DOHH2 (cell line): ENCODE measurements at regions not wholly inside any gene's neighbourhood (a gene's known extent, or its start where the extent isn't known, plus 50 kb on each side); places are given as distances from the start of the nearest gene placed in this dataset.

Source experiments
- H3F3A ChIP-seq: fragments of 200-600 bp; sonication (generic), shearing (Covaris generic); 2 replicates; pipeline ENCODE4 v1.6.0; 2016; ENCODE audit warnings: antibody characterized with exemption, mild to moderate bottlenecking; ENCODE audit not compliant: control insufficient read depth, insufficient read depth
- H3K27ac ChIP-seq: fragments of 200-600 bp; sonication (generic); 2 replicates; pipeline ENCODE4 v1.5.1; 2014; ENCODE audit warnings: low read depth, mild to moderate bottlenecking, low read length, moderate library complexity
- H3K27me3 ChIP-seq: fragments of 200-600 bp; sonication (generic); 2 replicates; pipeline ENCODE4 v1.6.1; 2014; ENCODE audit warnings: mild to moderate bottlenecking, low read length, mixed read lengths; ENCODE audit not compliant: control insufficient read depth
- H3K36me3 ChIP-seq: fragments of 200-600 bp; sonication (generic); 2 replicates; pipeline ENCODE4 v1.6.1; 2014; ENCODE audit warnings: mild to moderate bottlenecking, low read length, moderate library complexity, mixed read lengths; ENCODE audit not compliant: control insufficient read depth
- H3K4me1 ChIP-seq: fragments of 200-600 bp; sonication (generic); 2 replicates; pipeline ENCODE4 v1.6.1; 2014; ENCODE audit warnings: mild to moderate bottlenecking, low read length, mixed read lengths; ENCODE audit not compliant: control insufficient read depth
- H3K4me2 ChIP-seq: fragments of 200-600 bp; sonication (generic); 2 replicates; pipeline ENCODE4 v1.6.0; 2014; ENCODE audit warnings: mild to moderate bottlenecking, low read length, moderate library complexity
- H3K4me3 ChIP-seq: fragments of 200-600 bp; sonication (generic); 2 replicates; pipeline ENCODE4 v1.5.1; 2014; ENCODE audit warnings: mild to moderate bottlenecking, low read length, mixed read lengths
- H3K79me2 ChIP-seq: fragments of 200-600 bp; sonication (generic); 2 replicates; pipeline ENCODE4 v1.6.1; 2014; ENCODE audit warnings: mild to moderate bottlenecking, low read length, mixed read lengths; ENCODE audit not compliant: control insufficient read depth
- H3K9me2 ChIP-seq: fragments of 200-600 bp; sonication (generic); replicated peaks from 2 replicates; pipeline ENCODE4 v1.6.1; 2014; ENCODE audit warnings: mild to moderate bottlenecking, low read length, mixed read lengths; ENCODE audit not compliant: control insufficient read depth
- H3K9me3 ChIP-seq: fragments of 200-600 bp; sonication (generic); 2 replicates; pipeline ENCODE4 v1.6.1; 2014; ENCODE audit warnings: antibody characterized with exemption, low read length, mixed read lengths; ENCODE audit not compliant: control insufficient read depth, insufficient read depth
- H4K20me1 ChIP-seq: fragments of 200-600 bp; sonication (generic); 2 replicates; pipeline ENCODE4 v1.6.0; 2014; ENCODE audit warnings: low read depth, mild to moderate bottlenecking, antibody characterized with exemption, low read length, moderate library complexity; ENCODE audit not compliant: control insufficient read depth, insufficient read depth
- EZH2phosphoT487 ChIP-seq: fragments of 200-600 bp; sonication (generic); IDR thresholded peaks from 2 replicates; pipeline ENCODE4 v1.6.1; 2017; ENCODE audit warnings: borderline replicate concordance, mild to moderate bottlenecking, antibody characterized with exemption, low read length, moderate library complexity, mixed read lengths
- TF ChIP-seq, protein P1 (sequence below): fragments of 200-600 bp; sonication (generic); IDR thresholded peaks from one replicate; pipeline ENCODE4 v1.5.1; 2014; ENCODE audit warnings: antibody characterized with exemption, mild to moderate bottlenecking, low read depth, low read length; ENCODE audit not compliant: poor library complexity, severe bottlenecking

DNA sequence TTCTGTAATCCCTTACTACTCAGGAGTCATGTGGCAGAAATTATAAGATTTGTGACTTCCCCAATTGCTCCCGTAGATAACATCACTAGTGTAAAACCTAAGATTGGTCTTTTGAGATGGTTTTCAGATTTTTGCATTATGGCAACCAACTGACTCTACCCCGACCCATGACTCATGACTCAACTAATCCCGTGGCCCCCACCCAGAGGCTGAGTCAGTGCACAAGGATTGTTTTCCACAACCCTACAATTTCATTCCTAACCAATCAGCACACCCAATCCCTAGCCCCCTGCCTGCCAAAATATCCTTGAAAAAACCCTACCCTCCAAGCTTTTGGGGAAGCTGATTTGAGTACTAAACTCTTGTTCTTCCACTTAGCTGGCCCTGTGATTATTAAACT is 109.4 kb upstream of the FAM9C start:
- Histone ChIP-seq H3K9me3 (no peaks in the 10 kb centered on the region; the same call in 1 of the 2 replicates), H3K4me3 (no peak overlapping the region), H3K27ac (no peak overlapping the region), H3K4me2 (no peak overlapping the region), H3K4me1 (no peaks in the 10 kb centered on the region), H3K79me2 (no peaks in the 10 kb centered on the region), H3K9me2 (no peaks in the 10 kb centered on the region), H3F3A (no peaks in the 10 kb centered on the region), H3K27me3 (no peaks in the 10 kb centered on the region), H3K36me3 (no peaks in the 10 kb centered on the region), H4K20me1 (no peaks in the 10 kb centered on the region)
- no peak for TF ChIP-seq EZH2phosphoT487
- TF ChIP-seq, protein P1, sequence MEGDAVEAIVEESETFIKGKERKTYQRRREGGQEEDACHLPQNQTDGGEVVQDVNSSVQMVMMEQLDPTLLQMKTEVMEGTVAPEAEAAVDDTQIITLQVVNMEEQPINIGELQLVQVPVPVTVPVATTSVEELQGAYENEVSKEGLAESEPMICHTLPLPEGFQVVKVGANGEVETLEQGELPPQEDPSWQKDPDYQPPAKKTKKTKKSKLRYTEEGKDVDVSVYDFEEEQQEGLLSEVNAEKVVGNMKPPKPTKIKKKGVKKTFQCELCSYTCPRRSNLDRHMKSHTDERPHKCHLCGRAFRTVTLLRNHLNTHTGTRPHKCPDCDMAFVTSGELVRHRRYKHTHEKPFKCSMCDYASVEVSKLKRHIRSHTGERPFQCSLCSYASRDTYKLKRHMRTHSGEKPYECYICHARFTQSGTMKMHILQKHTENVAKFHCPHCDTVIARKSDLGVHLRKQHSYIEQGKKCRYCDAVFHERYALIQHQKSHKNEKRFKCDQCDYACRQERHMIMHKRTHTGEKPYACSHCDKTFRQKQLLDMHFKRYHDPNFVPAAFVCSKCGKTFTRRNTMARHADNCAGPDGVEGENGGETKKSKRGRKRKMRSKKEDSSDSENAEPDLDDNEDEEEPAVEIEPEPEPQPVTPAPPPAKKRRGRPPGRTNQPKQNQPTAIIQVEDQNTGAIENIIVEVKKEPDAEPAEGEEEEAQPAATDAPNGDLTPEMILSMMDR, result no peak

DNA sequence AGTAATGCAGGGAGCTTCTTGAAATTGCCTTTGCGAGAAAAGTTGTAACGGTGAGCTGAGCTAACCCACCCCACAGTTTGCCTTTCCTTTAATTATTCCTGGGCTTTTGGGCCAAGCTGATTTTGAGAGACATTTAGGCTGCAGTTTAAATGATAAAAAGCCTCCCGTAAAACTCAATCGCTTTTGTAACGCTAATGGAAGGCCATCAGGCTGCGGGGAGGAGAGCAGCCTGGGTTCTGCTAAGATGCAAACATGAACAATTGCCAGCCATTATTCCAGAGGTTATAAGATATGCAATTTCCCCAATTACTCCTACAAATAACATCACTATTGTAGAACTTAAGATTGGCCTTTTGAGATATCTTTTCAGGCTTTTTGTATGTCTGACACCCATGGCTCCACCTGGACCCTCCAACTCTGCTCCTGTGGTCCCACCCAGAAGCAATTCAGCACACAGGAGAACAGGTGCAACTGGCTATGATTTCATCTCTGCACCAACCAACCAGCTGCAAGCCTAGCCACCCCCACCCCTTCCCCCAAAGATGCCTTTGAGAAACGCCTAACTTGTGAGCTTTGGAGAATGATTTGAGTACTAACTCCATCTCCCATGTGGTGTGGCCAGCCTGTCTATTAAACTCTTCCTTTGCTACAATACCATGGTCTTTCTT is 108.2 kb upstream of the FAM9C start:
- no peak overlapping the region for H3K4me2 ChIP-seq
- no peak overlapping the region for H3K27ac ChIP-seq
- H3K36me3 ChIP-seq, result no peaks in the 10 kb centered on the region
- no peaks in the 10 kb centered on the region for H3K79me2 ChIP-seq
- no peaks in the 10 kb centered on the region for H4K20me1 ChIP-seq
- no peak overlapping the region for H3K4me3 ChIP-seq
- no peaks in the 10 kb centered on the region for H3K27me3 ChIP-seq
- H3K9me2 ChIP-seq, result no peaks in the 10 kb centered on the region
- TF ChIP-seq, protein P1, result no peak
- TF ChIP-seq EZH2phosphoT487, result no peak
- no peaks in the 10 kb centered on the region for H3K4me1 ChIP-seq
- no peaks in the 10 kb centered on the region; the same call in 1 of the 2 replicates for H3K9me3 ChIP-seq
- H3F3A ChIP-seq, result no peaks in the 10 kb centered on the region

DNA sequence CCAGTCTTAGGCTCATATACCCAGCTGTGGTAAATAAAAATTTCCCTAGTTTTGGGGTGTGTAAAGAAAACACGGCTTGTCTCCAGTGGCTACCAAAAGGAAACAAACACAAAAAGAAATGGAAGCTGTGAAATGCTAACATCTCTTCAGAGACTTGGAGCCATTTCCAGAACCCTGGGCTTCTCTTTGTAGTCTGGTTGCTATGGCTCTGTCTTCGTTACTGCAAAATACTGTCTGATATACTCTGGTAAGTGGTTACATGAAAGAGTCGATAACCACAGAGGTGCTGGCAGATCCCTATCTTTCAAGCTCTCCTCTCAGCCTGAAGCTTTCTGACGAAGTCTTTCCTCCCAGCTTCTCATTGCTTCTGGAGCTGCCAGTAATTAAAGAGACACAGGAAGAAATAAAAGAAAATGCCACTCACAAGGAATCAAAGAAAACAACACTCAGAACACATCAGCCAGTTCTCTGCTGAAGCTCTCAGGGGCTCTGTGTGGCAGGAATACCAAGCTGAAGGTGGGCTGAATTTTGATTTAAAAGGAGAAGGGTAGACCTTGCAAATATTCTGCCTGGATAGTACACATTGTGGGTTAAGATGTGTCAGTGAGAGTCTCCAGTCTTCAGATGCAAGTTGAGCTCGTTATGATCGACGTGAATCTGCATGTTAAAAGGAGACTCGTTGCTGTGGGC is 107.6 kb upstream of the FAM9C start:
- Histone ChIP-seq H3K79me2 (no peaks in the 10 kb centered on the region), H4K20me1 (no peaks in the 10 kb centered on the region), H3K9me2 (no peaks in the 10 kb centered on the region), H3F3A (no peaks in the 10 kb centered on the region), H3K9me3 (no peaks in the 10 kb centered on the region; the same call in 1 of the 2 replicates), H3K4me2 (no peak overlapping the region), H3K27ac (no peak overlapping the region), H3K27me3 (no peaks in the 10 kb centered on the region), H3K4me1 (no peaks in the 10 kb centered on the region), H3K4me3 (no peak overlapping the region), H3K36me3 (no peaks in the 10 kb centered on the region)
- no peak for TF ChIP-seq EZH2phosphoT487
- TF ChIP-seq, protein P1, result no peak
